SK-N-SH treated with all-trans-retinoic acid at 6 μM for 48 hours (cell line): ENCODE measurements at regions not wholly inside any gene's neighbourhood (a gene's known extent, or its start where the extent isn't known, plus 50 kb on each side); places are given as distances from the start of the nearest gene placed in this dataset.

Experiments
- ARNTL ChIP-seq: fragments of 450-650 bp; formaldehyde crosslinking; IDR thresholded peaks from 2 replicates; pipeline ENCODE4 v1.5.0; 2020; ENCODE audit warnings: low read depth, mild to moderate bottlenecking, moderate library complexity, borderline replicate concordance
- ESRRG ChIP-seq: fragments of 250-450 bp; sonication (Bioruptor Pico); IDR thresholded peaks from 2 replicates; pipeline ENCODE4 v1.6.1; 2021; ENCODE audit warnings: mild to moderate bottlenecking
- TOX ChIP-seq: fragments of 250-450 bp; sonication (Bioruptor Pico); IDR thresholded peaks from 2 replicates; pipeline ENCODE4 v1.8.0; 2021; ENCODE audit warnings: mild to moderate bottlenecking, moderate library complexity, borderline replicate concordance
- TF ChIP-seq, protein P1 (sequence below): fragments of 250-450 bp; sonication (Bioruptor Pico); IDR thresholded peaks from 2 replicates; pipeline ENCODE4 v1.5.1; 2021; ENCODE audit warnings: mild to moderate bottlenecking, moderate library complexity

GRCh38 chr20:58103961-58104360 is 124.5 kb downstream of the ANKRD60 start:
- TF ChIP-seq, protein P1, sequence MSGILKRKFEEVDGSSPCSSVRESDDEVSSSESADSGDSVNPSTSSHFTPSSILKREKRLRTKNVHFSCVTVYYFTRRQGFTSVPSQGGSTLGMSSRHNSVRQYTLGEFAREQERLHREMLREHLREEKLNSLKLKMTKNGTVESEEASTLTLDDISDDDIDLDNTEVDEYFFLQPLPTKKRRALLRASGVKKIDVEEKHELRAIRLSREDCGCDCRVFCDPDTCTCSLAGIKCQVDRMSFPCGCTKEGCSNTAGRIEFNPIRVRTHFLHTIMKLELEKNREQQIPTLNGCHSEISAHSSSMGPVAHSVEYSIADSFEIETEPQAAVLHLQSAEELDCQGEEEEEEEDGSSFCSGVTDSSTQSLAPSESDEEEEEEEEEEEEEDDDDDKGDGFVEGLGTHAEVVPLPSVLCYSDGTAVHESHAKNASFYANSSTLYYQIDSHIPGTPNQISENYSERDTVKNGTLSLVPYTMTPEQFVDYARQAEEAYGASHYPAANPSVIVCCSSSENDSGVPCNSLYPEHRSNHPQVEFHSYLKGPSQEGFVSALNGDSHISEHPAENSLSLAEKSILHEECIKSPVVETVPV (CRISPR knock-in tag) = no peak
- TF ChIP-seq TOX (CRISPR knock-in tag) (no peak), ESRRG (CRISPR knock-in tag) (no peak), ARNTL (CRISPR knock-in tag) (no peak)
